Thyroid gland (tissue), 4 donors: ENCODE measurements at regions not wholly inside any gene's neighbourhood (a gene's known extent, or its start where the extent isn't known, plus 50 kb on each side); places are given as distances from the start of the nearest gene placed in this dataset.

ENCODE experiments used
- DNase-seq, 2 donors: peaks; one replicate each; pipeline ENCODE4 v3.0.0-alpha.2; 2019
- H3K27ac ChIP-seq, 3 donors: fragments of 200-600 bp; sonication (generic); 1 replicate in 2 of 3; 2 replicates in 1 of 3; pipeline ENCODE4 v1.5.1; 2016 to 2019; ENCODE audit warnings: mild to moderate bottlenecking in 1 of 3, moderate library complexity in 1 of 3
- H3K27me3 ChIP-seq: fragments of 200-600 bp; sonication (generic); one replicate; pipeline ENCODE4 v1.5.1; 2019
- H3K36me3 ChIP-seq, 2 donors: fragments of 200-600 bp; sonication (generic); one replicate each; pipeline ENCODE4 v1.5.1; 2016 to 2019
- H3K4me1 ChIP-seq, 2 donors: fragments of 200-600 bp; sonication (generic); one replicate each; pipeline ENCODE4 v1.5.1; 2017 to 2019
- H3K4me3 ChIP-seq, 3 donors: fragments of 200-600 bp; sonication (generic); replicated peaks in 1 of 3; 1 replicate in 2 of 3; 2 replicates in 1 of 3; pipeline ENCODE4 v1.5.1; 2016; ENCODE audit warnings: mild to moderate bottlenecking in 1 of 3
- H3K9me3 ChIP-seq: fragments of 200-600 bp; sonication (generic); one replicate; pipeline ENCODE4 v1.5.1; 2017
- POLR2A ChIP-seq, 2 donors: fragments of 450-650 bp; IDR thresholded peaks; one replicate each; pipeline ENCODE4 v1.6.1; 2017; ENCODE audit warnings: antibody characterized with exemption in 2 of 2, mild to moderate bottlenecking in 2 of 2, moderate library complexity in 1 of 2
- WGBS, 2 donors: methylation state at CpG; one replicate each; pipeline ENCODE4 v1.1.5; 2017; 5-methylcytosine and 5-hydroxymethylcytosine counted together
- intact Hi-C: fragments of 100-400 bp; cut with DNase I; formaldehyde crosslinking; loops from one replicate; pipeline ENCODE4 v1.15.1; 2023
- TF ChIP-seq, protein P1 (sequence below), 6 experiments: fragments of 200-600 bp in 3 of 6; fragments of 450-650 bp in 3 of 6; sonication (generic) in 3 of 6; IDR thresholded peaks; one replicate each; pipeline ENCODE4 v1.5.1; 2016 to 2019; ENCODE audit warnings: antibody characterized with exemption in 6 of 6, mild to moderate bottlenecking in 2 of 6, inconsistent platforms in 1 of 6, moderate library complexity in 1 of 6

GRCh38 chr4:173769568-173769967 is 239.5 kb upstream of the HAND2 start:
- intact Hi-C loops = no loop called here
- no peaks in the 10 kb centered on the region for H3K27me3 ChIP-seq
- no peaks in the 10 kb centered on the region for H3K36me3 ChIP-seq
- WGBS, 2 donors = 89 to 94% methylated on average over 1 of the region's 1 CpG
- H3K9me3 ChIP-seq = no peaks in the 10 kb centered on the region
- no peak for DNase-seq
- TF ChIP-seq, protein P1, sequence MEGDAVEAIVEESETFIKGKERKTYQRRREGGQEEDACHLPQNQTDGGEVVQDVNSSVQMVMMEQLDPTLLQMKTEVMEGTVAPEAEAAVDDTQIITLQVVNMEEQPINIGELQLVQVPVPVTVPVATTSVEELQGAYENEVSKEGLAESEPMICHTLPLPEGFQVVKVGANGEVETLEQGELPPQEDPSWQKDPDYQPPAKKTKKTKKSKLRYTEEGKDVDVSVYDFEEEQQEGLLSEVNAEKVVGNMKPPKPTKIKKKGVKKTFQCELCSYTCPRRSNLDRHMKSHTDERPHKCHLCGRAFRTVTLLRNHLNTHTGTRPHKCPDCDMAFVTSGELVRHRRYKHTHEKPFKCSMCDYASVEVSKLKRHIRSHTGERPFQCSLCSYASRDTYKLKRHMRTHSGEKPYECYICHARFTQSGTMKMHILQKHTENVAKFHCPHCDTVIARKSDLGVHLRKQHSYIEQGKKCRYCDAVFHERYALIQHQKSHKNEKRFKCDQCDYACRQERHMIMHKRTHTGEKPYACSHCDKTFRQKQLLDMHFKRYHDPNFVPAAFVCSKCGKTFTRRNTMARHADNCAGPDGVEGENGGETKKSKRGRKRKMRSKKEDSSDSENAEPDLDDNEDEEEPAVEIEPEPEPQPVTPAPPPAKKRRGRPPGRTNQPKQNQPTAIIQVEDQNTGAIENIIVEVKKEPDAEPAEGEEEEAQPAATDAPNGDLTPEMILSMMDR (IDR thresholded peaks at IDR 0.05) = no peak
- TF ChIP-seq POLR2A (IDR thresholded peaks at IDR 0.05) = no peak
- H3K4me3 ChIP-seq = no peak overlapping the region
- H3K4me1 ChIP-seq = no peaks in the 10 kb centered on the region
- no peak overlapping the region for H3K27ac ChIP-seq

GRCh38 chr4:173767650-173768049 is 237.6 kb upstream of the HAND2 start:
- H3K4me1 ChIP-seq = no peaks in the 10 kb centered on the region

DNA sequence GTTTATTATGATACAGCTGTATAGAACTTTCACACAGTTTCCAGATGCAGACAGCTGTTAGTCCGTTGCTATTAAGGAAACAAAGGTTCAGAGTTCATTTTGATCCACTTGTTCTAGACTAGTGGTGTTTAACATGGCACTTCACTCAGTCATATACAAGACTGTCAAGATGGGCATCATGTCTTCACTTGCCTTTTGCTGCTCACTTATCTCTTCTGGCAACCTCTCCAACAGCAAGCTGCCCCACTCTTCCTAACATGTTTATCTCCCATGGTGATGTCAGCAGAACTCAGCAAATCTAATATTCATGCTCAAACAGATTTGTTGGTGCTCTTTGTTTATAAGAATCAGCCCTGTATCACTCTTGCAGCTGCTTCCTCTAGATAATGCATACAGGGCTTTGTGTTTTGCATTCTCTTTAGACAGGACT is 236.2 kb upstream of the HAND2 start:
- intact Hi-C loops = no loop called here
- Histone ChIP-seq H3K9me3 (no peaks in the 10 kb centered on the region), H3K27ac (no peak overlapping the region), H3K4me1 (no peaks in the 10 kb centered on the region), H3K27me3 (no peaks in the 10 kb centered on the region), H3K4me3 (no peak overlapping the region), H3K36me3 (no peaks in the 10 kb centered on the region)
- 45 to 52% methylated on average over 1 of the region's 1 CpG for WGBS, 2 donors
- no peak for TF ChIP-seq POLR2A (IDR thresholded peaks at IDR 0.05)
- TF ChIP-seq, protein P1 (IDR thresholded peaks at IDR 0.05) = no peak
- DNase-seq = no peak

More at GRCh38 chr4:173767650-173768049, 237.6 kb upstream of the HAND2 start:
- intact Hi-C loops = no loop called here
- H3K27me3 ChIP-seq = no peaks in the 10 kb centered on the region
- 83 to 85% methylated on average over 5 of the region's 5 CpGs for WGBS, 2 donors
- H3K27ac ChIP-seq = no peak overlapping the region
- H3K36me3 ChIP-seq = no peaks in the 10 kb centered on the region
- no peak overlapping the region for H3K4me3 ChIP-seq
- no peak for DNase-seq
- TF ChIP-seq POLR2A (IDR thresholded peaks at IDR 0.05) = no peak
- TF ChIP-seq, protein P1 (IDR thresholded peaks at IDR 0.05) = no peak
- no peaks in the 10 kb centered on the region for H3K9me3 ChIP-seq

GRCh38 chr4:173765751-173766150 is 235.7 kb upstream of the HAND2 start:
- no peaks in the 10 kb centered on the region for H3K36me3 ChIP-seq
- TF ChIP-seq, protein P1 (IDR thresholded peaks at IDR 0.05) = no peak
- TF ChIP-seq POLR2A (IDR thresholded peaks at IDR 0.05) = no peak

GRCh38 chr4:173763389-173763788 is 233.4 kb upstream of the HAND2 start:
- 65 to 69% methylated on average over 4 of the region's 4 CpGs for WGBS, 2 donors
- no peak overlapping the region for H3K4me3 ChIP-seq

More at GRCh38 chr4:173765751-173766150, 235.7 kb upstream of the HAND2 start:
- DNase-seq = no peak
- no peak overlapping the region for H3K27ac ChIP-seq
- no peaks in the 10 kb centered on the region for H3K27me3 ChIP-seq
- H3K4me3 ChIP-seq = no peak overlapping the region
- WGBS, 2 donors = 87 to 90% methylated on average over 4 of the region's 4 CpGs
- intact Hi-C loops = no loop called here
- no peaks in the 10 kb centered on the region for H3K4me1 ChIP-seq
- no peaks in the 10 kb centered on the region for H3K9me3 ChIP-seq

More at GRCh38 chr4:173763389-173763788, 233.4 kb upstream of the HAND2 start:
- Histone ChIP-seq H3K27ac (no peak overlapping the region), H3K27me3 (no peaks in the 10 kb centered on the region), H3K4me1 (no peaks in the 10 kb centered on the region), H3K9me3 (no peaks in the 10 kb centered on the region), H3K36me3 (no peaks in the 10 kb centered on the region)
- DNase-seq = no peak
- no peak for TF ChIP-seq POLR2A (IDR thresholded peaks at IDR 0.05)
- TF ChIP-seq, protein P1 (IDR thresholded peaks at IDR 0.05) = no peak
- intact Hi-C loops = no loop called here
